GM12878 (cell line): ENCODE measurements at regions not wholly inside any gene's neighbourhood (a gene's known extent, or its start where the extent isn't known, plus 50 kb on each side); places are given as distances from the start of the nearest gene placed in this dataset.

Experiments
- CBX3 ChIP-seq: fragments of 200-600 bp; sonication (generic); IDR thresholded peaks from 2 replicates; pipeline ENCODE4 v1.6.1; 2016; ENCODE audit warnings: low read depth, borderline replicate concordance
- CREB1 ChIP-seq: IDR thresholded peaks from 2 replicates; pipeline ENCODE4 v1.6.1; 2012; ENCODE audit warnings: low read depth, mild to moderate bottlenecking, inconsistent platforms
- EGR1 ChIP-seq, 2 experiments: IDR thresholded peaks; 1 replicate in 1 of 2; 2 replicates in 1 of 2; pipeline ENCODE4 v1.6.1; 2011 to 2012; ENCODE audit warnings: low read depth in 2 of 2, low read length in 2 of 2, borderline replicate concordance in 1 of 2, mild to moderate bottlenecking in 1 of 2, moderate library complexity in 1 of 2
- EP300 ChIP-seq, 2 experiments: fragments of 150-350 bp in 1 of 2; IDR thresholded peaks; 2 replicates each; pipeline ENCODE4 v1.6.1; 2011 to 2012; ENCODE audit warnings: low read depth in 2 of 2, low read length in 2 of 2, borderline replicate concordance in 1 of 2, improper control_type of control experiment in 1 of 2, inconsistent platforms in 1 of 2; ENCODE audit not compliant: control insufficient read depth in 1 of 2
- EZH2 ChIP-seq: IDR thresholded peaks from 2 replicates; pipeline ENCODE4 v1.6.1; 2012; ENCODE audit warnings: low read depth, mild to moderate bottlenecking, control low read depth, inconsistent platforms, low read length, borderline replicate concordance; ENCODE audit not compliant: control insufficient read depth
- FOS ChIP-seq: IDR thresholded peaks from 3 replicates; pipeline ENCODE4 v1.6.1; 2011; ENCODE audit warnings: borderline replicate concordance; ENCODE audit not compliant: insufficient read length; ENCODE audit errors: extremely low read depth
- KDM1A ChIP-seq: fragments of 200-600 bp; sonication (generic); IDR thresholded peaks from 2 replicates; pipeline ENCODE4 v1.6.1; 2016; ENCODE audit warnings: borderline replicate concordance
- MAX ChIP-seq: IDR thresholded peaks from 2 replicates; pipeline ENCODE4 v1.6.1; 2012; ENCODE audit warnings: low read depth, low read length, improper control_type of control experiment
- POLR2A ChIP-seq: IDR thresholded peaks from 2 replicates; pipeline ENCODE4 v1.6.1; 2011; ENCODE audit warnings: low read depth, mild to moderate bottlenecking, low read length
- RAD21 ChIP-seq: IDR thresholded peaks from 2 replicates; pipeline ENCODE4 v1.6.1; 2011; ENCODE audit warnings: mild to moderate bottlenecking, low read depth, low read length, moderate library complexity; ENCODE audit not compliant: insufficient read depth
- TCF12 ChIP-seq: IDR thresholded peaks from 2 replicates; pipeline ENCODE4 v1.6.1; 2011; ENCODE audit warnings: low read depth, mild to moderate bottlenecking, low read length
- USF2 ChIP-seq: IDR thresholded peaks from 2 replicates; pipeline ENCODE4 v1.6.1; 2011; ENCODE audit warnings: low read depth, low read length, improper control_type of control experiment, borderline replicate concordance
- TF ChIP-seq, protein P1 (sequence below), 3 experiments: IDR thresholded peaks in 2 of 3; conservative IDR thresholded peaks in 1 of 3; 2 replicates each; pipeline ENCODE4 v1.5.1; 2011; ENCODE audit warnings: low read depth in 3 of 3, low read length in 3 of 3, mild to moderate bottlenecking in 3 of 3, control low read depth in 2 of 3, moderate library complexity in 2 of 3, inconsistent platforms in 1 of 3, mixed read lengths in 1 of 3; ENCODE audit not compliant: control insufficient read depth in 2 of 3, insufficient read depth in 1 of 3; ENCODE audit errors: extremely low read depth in 1 of 3

DNA sequence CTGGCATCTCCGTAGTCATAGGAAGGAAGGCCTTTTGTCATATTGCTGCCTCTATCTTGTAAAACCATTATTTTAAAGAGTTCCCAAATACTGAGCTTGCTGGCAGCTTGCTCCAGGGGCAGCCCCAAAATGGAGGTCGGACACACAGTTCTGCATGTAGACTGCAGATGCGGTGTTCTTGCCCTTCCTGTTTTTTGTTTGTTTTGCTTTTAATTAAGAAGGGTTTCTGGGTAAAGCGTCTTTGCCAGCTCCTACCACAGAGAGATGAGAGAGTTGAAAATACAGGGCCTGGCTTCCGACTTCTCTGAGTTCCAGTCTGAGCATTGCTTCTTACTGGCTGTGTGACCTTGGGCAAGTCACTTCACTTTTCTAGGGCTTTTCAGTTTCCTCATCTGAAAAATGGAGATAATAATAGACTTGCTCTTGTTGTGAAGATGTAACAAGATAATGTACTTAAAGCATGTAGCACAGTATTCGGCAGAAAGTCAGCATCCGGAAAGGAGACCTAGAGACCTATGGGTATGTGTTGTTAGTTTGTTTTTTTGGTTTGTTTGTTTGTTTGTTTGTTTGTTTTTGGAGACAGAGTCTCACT, 67.8 kb upstream of the GSE1 start:
- TF ChIP-seq, protein P1, sequence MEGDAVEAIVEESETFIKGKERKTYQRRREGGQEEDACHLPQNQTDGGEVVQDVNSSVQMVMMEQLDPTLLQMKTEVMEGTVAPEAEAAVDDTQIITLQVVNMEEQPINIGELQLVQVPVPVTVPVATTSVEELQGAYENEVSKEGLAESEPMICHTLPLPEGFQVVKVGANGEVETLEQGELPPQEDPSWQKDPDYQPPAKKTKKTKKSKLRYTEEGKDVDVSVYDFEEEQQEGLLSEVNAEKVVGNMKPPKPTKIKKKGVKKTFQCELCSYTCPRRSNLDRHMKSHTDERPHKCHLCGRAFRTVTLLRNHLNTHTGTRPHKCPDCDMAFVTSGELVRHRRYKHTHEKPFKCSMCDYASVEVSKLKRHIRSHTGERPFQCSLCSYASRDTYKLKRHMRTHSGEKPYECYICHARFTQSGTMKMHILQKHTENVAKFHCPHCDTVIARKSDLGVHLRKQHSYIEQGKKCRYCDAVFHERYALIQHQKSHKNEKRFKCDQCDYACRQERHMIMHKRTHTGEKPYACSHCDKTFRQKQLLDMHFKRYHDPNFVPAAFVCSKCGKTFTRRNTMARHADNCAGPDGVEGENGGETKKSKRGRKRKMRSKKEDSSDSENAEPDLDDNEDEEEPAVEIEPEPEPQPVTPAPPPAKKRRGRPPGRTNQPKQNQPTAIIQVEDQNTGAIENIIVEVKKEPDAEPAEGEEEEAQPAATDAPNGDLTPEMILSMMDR (IDR thresholded peaks at IDR 0.05 in 2 of 3, conservative IDR thresholded peaks at IDR 0.05 in 1 of 3; ENCODE audit: control insufficient read depth in 2 of 3, extremely low read depth in 1 of 3, insufficient read depth in 1 of 3, low read depth in 3 of 3, low read length in 3 of 3), result no peak
- no peak for TF ChIP-seq TCF12
- TF ChIP-seq CBX3, result no peak
- no peak for TF ChIP-seq CREB1
- no peak for TF ChIP-seq MAX
- TF ChIP-seq RAD21, result no peak
- TF ChIP-seq POLR2A, result no peak
- TF ChIP-seq EGR1 (IDR thresholded peaks at IDR 0.05; ENCODE audit: borderline replicate concordance in 1 of 2, low read depth in 2 of 2, low read length in 2 of 2), result no peak
- TF ChIP-seq USF2, result no peak
- TF ChIP-seq EZH2, result no peak
- TF ChIP-seq KDM1A, result no peak
- no peak for TF ChIP-seq FOS
- no peak for TF ChIP-seq EP300 (IDR thresholded peaks at IDR 0.05; ENCODE audit: borderline replicate concordance in 1 of 2, control insufficient read depth in 1 of 2, low read depth in 2 of 2, low read length in 2 of 2)
